GM13977 (cell line): ENCODE measurements at regions not wholly inside any gene's neighbourhood (a gene's known extent, or its start where the extent isn't known, plus 50 kb on each side); places are given as distances from the start of the nearest gene placed in this dataset.

Experiments used
- DNase-seq: peaks from one replicate; pipeline ENCODE4 v3.0.0; 2012; ENCODE audit warnings: low spot score
- in situ Hi-C: fragments of 300-500 bp; cut with MboI; formaldehyde crosslinking; loops from one replicate; pipeline ENCODE4 v1.12.0; 2022; ENCODE audit warnings: low sequenced_read_pairs, low pct_unique_long_range_greater_than_20kb, mixed read lengths, inconsistent platforms; ENCODE audit not compliant: unreplicated experiment
- TF ChIP-seq, protein P1 (sequence below): IDR thresholded peaks from 2 replicates; pipeline ENCODE4 v1.5.1; 2012; ENCODE audit warnings: mild to moderate bottlenecking, control low read depth; ENCODE audit not compliant: insufficient read depth; ENCODE audit errors: extremely low read depth, missing control alignments

DNA sequence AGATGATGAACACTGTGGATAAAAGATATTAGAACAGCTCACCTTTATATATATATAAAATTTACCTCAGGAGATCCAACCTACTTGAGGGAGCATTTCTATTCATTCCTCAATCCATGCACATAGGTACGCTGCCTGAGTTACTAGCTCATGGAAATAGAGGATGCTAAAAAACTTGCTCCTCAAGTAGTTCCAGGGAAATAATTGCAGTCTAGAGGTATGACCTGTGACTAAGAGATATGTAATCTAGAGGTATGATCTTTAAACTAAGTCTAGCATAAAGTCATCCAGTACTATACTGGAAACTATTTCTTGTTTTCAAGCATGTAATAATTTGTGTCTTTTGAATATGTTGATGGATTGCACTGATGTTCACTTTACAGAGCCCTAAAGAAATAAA is 471.2 kb downstream of the TAF11L14 start:
- no peak for DNase-seq
- TF ChIP-seq, protein P1, sequence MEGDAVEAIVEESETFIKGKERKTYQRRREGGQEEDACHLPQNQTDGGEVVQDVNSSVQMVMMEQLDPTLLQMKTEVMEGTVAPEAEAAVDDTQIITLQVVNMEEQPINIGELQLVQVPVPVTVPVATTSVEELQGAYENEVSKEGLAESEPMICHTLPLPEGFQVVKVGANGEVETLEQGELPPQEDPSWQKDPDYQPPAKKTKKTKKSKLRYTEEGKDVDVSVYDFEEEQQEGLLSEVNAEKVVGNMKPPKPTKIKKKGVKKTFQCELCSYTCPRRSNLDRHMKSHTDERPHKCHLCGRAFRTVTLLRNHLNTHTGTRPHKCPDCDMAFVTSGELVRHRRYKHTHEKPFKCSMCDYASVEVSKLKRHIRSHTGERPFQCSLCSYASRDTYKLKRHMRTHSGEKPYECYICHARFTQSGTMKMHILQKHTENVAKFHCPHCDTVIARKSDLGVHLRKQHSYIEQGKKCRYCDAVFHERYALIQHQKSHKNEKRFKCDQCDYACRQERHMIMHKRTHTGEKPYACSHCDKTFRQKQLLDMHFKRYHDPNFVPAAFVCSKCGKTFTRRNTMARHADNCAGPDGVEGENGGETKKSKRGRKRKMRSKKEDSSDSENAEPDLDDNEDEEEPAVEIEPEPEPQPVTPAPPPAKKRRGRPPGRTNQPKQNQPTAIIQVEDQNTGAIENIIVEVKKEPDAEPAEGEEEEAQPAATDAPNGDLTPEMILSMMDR = no peak
- in situ Hi-C loops = no loop called here

DNA sequence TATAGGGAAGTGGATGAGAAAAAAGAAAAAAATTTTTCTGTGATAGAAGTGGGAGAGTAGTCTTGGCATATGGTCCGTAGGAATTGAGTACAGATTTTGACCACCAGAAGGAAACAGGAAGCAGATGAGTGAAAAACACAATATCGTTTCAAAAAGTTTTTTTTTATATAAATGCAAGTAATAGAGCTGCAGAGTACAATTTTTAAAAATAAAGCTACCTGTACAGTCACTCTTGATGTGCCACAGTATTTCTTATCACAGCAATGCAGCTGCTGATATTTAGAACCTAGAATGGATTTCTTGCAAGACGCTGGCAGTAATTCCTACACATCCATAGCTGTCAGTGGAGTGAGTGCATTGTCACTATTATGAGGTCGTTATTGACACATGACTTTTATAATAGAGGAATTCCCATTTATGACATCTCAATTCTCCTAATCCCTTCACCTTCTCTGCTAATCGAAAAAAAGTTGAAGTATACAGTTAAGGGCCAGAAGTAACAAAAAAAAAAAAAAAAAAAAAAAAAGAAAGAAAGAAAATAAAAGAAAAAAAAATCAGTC is 477.7 kb downstream of the TAF11L14 start:
- TF ChIP-seq, protein P1 = no peak
- in situ Hi-C loops = no loop called here
- no peak for DNase-seq

DNA sequence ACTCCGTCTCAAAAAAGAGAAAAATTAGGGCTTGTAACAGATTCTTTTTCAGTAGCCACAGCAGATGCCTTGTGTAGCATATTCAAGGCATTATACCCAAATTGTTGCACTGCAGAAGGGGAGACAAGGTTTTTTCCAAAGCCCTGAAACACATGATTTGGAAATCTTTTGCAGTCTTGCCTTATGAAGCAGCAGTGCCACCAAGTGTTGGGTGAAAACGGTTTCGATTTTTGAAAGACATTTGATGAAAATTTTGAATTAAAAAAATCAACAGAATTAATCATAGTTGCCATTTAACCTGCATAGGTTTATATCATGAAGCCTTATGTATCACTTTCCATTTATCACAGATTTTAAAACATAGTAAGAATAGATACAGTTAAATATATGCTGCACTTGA is 479.5 kb downstream of the TAF11L14 start:
- in situ Hi-C loops = no loop called here
- DNase-seq = no peak
- TF ChIP-seq, protein P1 = no peak

DNA sequence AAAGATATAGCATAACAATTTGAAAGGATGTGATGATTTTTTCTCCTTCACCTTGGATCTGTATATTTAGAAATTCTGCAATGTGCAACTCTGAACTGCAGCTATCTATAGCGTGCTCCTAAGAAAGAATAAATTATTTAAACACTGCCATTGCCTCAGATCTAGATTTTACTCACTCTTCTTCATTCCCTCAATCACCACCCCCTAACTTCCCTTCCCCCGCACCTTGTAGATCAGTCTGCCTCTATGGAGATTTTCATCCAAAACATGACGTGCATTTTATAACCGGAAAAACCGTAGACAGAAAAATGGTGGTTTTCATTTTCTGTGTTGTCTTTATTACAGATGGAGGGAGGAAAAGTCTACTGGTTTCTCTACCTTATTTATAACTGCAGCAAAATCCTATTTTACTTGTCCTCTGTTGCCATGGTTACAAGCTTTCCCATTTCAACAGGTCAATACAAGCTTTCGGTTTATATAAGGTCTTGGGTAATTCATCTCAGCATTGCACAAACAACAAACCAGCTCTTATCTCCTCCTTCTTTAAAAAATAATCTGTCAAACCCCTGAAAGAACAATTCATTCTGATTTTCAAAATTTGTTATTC is 480.0 kb downstream of the TAF11L14 start:
- TF ChIP-seq, protein P1 = no peak
- in situ Hi-C loops = no loop called here
- no peak for DNase-seq

DNA sequence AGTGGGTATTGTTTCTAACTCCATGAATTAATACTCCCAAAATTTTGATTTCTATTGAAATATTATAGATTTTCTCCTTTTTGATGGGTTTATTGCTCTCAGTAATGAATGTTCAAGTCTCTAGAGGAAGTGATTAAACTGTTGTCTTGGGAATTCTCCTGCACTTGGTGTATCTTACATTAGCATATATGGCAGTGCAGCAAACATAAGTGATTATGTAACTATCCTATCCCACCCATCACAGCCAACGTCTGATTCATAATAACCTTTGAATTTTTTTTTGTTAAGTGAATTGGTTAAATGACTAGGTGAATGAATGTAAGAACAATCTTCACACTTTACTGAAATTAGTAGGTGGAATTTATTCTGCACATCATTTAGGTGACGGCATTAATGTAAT is 483.7 kb downstream of the TAF11L14 start:
- TF ChIP-seq, protein P1 = no peak
- no peak for DNase-seq
- in situ Hi-C loops = no loop called here

DNA sequence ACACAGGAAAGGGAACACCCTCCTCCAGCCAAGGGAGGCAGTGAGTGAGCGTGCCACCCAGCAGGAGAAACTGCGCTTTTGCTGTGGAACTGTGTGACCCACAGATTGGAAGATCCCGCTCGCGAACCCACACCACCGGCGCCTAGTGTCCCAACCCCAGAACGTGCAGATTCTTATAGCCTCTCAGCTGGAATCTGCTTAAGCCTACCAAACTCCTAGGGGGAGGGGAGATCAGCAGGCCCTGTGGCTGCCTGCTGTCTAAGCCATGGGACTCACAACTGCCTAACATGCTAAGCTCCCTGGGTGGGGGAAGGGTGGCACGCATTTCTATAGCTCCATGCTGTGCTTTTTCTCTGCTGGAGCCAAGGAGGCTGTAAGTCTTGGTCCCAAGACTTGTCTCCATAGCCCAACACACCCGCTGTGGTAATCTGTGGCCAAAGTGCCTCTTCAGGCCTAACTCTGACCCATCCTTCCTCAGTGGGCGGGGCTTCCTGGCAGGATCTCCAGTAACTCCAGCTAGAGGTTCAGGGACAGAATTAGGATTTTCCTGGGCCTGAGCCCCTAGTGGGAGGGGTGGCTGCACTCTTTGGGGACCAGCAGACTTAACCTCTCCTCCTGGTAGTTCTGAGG is 485.0 kb downstream of the TAF11L14 start:
- TF ChIP-seq, protein P1 = no peak
- in situ Hi-C loops = no loop called here
- no peak for DNase-seq
